ENCODE measurements at regions not wholly inside any gene's neighbourhood (a gene's known extent, or its start where the extent isn't known, plus 50 kb on each side); places are given as distances from the start of the nearest gene placed in this dataset.

DNA sequence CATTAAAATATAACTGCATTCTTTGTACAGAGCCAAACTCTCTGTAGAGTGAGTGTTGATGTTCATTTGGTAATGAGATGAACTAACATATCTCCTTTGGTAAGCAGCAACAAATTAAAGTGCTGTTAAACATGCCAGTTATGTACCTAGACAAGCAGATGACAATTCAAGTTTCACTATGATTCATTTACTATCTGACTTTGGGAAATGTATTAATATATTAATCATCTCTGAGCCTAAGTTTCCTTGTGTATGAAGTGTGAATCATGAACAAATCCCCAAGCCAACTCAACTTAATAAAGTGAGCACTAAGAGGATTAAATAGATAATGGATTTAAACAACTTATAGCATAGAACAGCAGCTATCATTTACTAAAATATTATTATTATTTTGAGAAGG lies 1044.2 kb downstream of the GLUD2 start:
- no peak for TF ChIP-seq CTCF (IDR thresholded peaks at IDR 0.05; ENCODE audit: insufficient read depth, low read length, severe bottlenecking)
- H3K36me3 ChIP-seq (ENCODE audit: control insufficient read depth, insufficient read depth, low read length) = no peaks in the 10 kb centered on the region
- no peak overlapping the region for H3K4me3 ChIP-seq (ENCODE audit: low read depth, low read length)
- no peak for FAIRE-seq
- DNase-seq (ENCODE audit: low read depth) = peak; percentile 82
- H3K27me3 ChIP-seq (ENCODE audit: control insufficient read depth, insufficient read depth, low read length) = no peaks in the 10 kb centered on the region

- H3K27me3 ChIP-seq (ENCODE audit: control insufficient read depth, insufficient read depth, low read length) = no peaks in the 10 kb centered on the region
- H3K4me3 ChIP-seq (ENCODE audit: low read depth, low read length) = no peak overlapping the region
- no peaks in the 10 kb centered on the region for H3K36me3 ChIP-seq (ENCODE audit: control insufficient read depth, insufficient read depth, low read length)
- no peak for FAIRE-seq
- no peak for DNase-seq (ENCODE audit: low read depth)
- no peak for TF ChIP-seq CTCF (IDR thresholded peaks at IDR 0.05; ENCODE audit: insufficient read depth, low read length, severe bottlenecking)
These were observed 1045.0 kb downstream of the GLUD2 start for GRCh38 chrX:122092360-122092759.

DNA sequence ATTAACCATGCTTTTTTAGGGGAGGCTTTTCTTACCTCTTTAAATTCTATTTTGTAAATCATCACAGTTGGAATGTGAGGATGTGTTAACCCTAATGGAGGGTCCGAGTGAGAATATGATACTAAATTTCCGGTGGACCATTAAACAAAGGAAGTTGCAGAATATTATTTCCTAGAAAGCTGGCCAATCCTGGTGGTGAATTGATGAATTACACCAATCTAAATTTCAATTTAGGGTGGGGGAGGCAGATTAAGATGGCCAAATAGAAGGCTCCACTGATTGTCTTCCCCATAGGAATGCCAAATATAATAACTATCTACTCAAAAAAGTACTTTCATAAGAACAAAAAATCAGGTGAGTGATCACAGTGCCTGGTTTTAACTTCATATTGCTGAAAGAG lies 1045.6 kb downstream of the GLUD2 start:
- no peaks in the 10 kb centered on the region for H3K27me3 ChIP-seq (ENCODE audit: control insufficient read depth, insufficient read depth, low read length)
- no peak for FAIRE-seq
- no peak overlapping the region for H3K4me3 ChIP-seq (ENCODE audit: low read depth, low read length)
- H3K36me3 ChIP-seq (ENCODE audit: control insufficient read depth, insufficient read depth, low read length) = no peaks in the 10 kb centered on the region
- DNase-seq (ENCODE audit: low read depth) = no peak
- TF ChIP-seq CTCF (IDR thresholded peaks at IDR 0.05; ENCODE audit: insufficient read depth, low read length, severe bottlenecking) = no peak

DNA sequence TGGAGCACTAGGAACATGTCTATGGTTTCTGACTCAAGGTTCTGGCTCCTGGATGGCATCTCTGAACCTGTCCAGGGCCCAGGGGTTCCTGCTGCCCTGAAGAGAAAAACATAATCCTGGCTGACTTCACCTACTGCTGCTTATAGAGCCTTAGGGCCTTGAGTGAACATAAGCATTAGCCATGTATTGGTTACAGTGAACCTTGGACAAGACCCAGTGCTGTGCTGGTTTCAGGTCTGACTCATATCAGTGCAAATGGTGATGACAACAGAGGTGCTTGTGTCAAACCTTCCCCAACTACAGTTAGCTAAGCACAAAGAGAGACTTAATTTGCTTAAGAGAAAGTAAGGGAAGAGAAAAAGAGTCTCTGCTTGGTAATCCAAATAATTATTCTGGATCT lies 1047.2 kb downstream of the GLUD2 start:
- peak; percentile 93 for DNase-seq (ENCODE audit: low read depth)
- no peaks in the 10 kb centered on the region for H3K27me3 ChIP-seq (ENCODE audit: control insufficient read depth, insufficient read depth, low read length)
- FAIRE-seq = peak; percentile 66
- H3K4me3 ChIP-seq (ENCODE audit: low read depth, low read length) = no peak overlapping the region
- H3K36me3 ChIP-seq (ENCODE audit: control insufficient read depth, insufficient read depth, low read length) = no peaks in the 10 kb centered on the region
- no peak for TF ChIP-seq CTCF (IDR thresholded peaks at IDR 0.05; ENCODE audit: insufficient read depth, low read length, severe bottlenecking)

DNA sequence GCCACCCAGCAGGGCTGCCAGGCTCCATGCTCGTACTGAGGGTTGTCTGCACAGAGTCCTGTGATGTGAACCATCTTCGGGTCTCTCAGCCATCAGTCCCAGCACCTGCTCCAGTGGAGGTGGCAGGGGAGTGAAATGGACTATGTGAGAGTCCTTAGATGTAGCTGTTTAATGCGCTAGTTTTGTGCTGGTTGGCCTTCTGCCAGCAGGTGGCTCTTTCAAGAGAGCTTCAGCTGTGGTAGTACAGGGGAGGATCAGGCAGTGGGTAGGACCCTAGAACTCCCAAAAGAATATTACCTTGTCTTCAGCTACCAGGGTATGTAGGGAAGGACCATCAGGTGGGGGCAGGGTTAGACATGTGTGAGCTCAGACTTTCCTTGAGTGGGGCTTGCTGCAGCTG lies 1066.0 kb downstream of the GLUD2 start:
- Histone ChIP-seq H3K4me3 (ENCODE audit: low read depth, low read length) (no peak overlapping the region), H3K36me3 (ENCODE audit: control insufficient read depth, insufficient read depth, low read length) (no peaks in the 10 kb centered on the region), H3K27me3 (ENCODE audit: control insufficient read depth, insufficient read depth, low read length) (no peaks in the 10 kb centered on the region)
- FAIRE-seq (no peak), DNase-seq (ENCODE audit: low read depth) (no peak)
- no peak for TF ChIP-seq CTCF (IDR thresholded peaks at IDR 0.05; ENCODE audit: insufficient read depth, low read length, severe bottlenecking)

DNA sequence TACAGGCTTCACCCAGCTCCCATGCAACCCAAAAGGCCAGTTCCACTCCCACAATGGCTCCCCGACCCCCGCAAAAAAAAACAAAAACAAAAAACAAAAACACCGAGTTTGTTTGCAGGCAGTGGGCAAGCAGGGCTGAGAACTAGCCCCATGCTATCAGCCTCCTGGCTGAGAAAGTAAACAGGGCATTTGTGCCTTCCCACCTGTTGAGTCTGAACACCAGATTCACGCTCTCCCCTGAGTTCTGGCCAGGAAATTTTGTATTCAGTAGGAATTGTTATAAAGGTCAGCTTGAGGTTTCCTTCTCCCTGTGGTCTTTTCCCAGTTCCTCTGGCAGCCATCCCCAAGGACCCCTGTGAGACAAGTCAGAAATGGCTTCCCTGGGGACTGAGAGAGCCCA lies 1066.5 kb downstream of the GLUD2 start:
- H3K36me3 ChIP-seq (ENCODE audit: control insufficient read depth, insufficient read depth, low read length) = no peaks in the 10 kb centered on the region
- no peak for TF ChIP-seq CTCF (IDR thresholded peaks at IDR 0.05; ENCODE audit: insufficient read depth, low read length, severe bottlenecking)
- no peak overlapping the region for H3K4me3 ChIP-seq (ENCODE audit: low read depth, low read length)
- DNase-seq (ENCODE audit: low read depth) = no peak
- no peaks in the 10 kb centered on the region for H3K27me3 ChIP-seq (ENCODE audit: control insufficient read depth, insufficient read depth, low read length)
- no peak for FAIRE-seq
